Calu3 (cell line): ENCODE measurements at regions not wholly inside any gene's neighbourhood (a gene's known extent, or its start where the extent isn't known, plus 50 kb on each side); places are given as distances from the start of the nearest gene placed in this dataset.

Experiments used
- BruUV-seq: library from RNA; stranded (reverse); fragments of 400-500 nt; replicated peaks from 2 replicates; lab custom pipeline; 2021; lab: Mats Ljungman, UMichigan
- CTCF ChIA-PET: fragments of 300-600 bp; sonication (Branson Sonifier 250); formaldehyde crosslinking; loops from one replicate; lab custom pipeline; 2022; ENCODE audit warnings: antibody characterized with exemption; lab: Charles Lee
- DNase-seq: peaks from one replicate; pipeline ENCODE4 v3.0.0; 2022
- H3K27ac Mint-ChIP-seq: one replicate; pipeline ENCODE4 v1.8.0; 2022; ENCODE audit warnings: mixed read lengths; ENCODE audit not compliant: unreplicated experiment
- H3K27me3 Mint-ChIP-seq: one replicate; pipeline ENCODE4 v1.8.0; 2022; ENCODE audit warnings: mixed read lengths; ENCODE audit not compliant: unreplicated experiment
- H3K36me3 Mint-ChIP-seq: one replicate; pipeline ENCODE4 v1.8.0; 2022; ENCODE audit warnings: mild to moderate bottlenecking, moderate library complexity, mixed read lengths; ENCODE audit not compliant: insufficient read depth, unreplicated experiment
- H3K4me1 Mint-ChIP-seq: one replicate; pipeline ENCODE4 v1.8.0; 2022; ENCODE audit warnings: mild to moderate bottlenecking, low read depth, mixed read lengths; ENCODE audit not compliant: unreplicated experiment
- H3K4me3 Mint-ChIP-seq: one replicate; pipeline ENCODE4 v1.8.0; 2022; ENCODE audit warnings: mild to moderate bottlenecking, low read depth, moderate library complexity, mixed read lengths; ENCODE audit not compliant: unreplicated experiment
- H3K9me3 Mint-ChIP-seq: one replicate; pipeline ENCODE4 v1.8.0; 2022; ENCODE audit warnings: low read depth, mixed read lengths; ENCODE audit not compliant: unreplicated experiment
- CTCF ChIP-seq: fragments of 200-600 bp; IDR thresholded peaks from one replicate; pipeline ENCODE4 v1.8.0; 2022; ENCODE audit warnings: antibody characterized with exemption; ENCODE audit not compliant: unreplicated experiment
- intact Hi-C: fragments of 100-400 bp; cut with micrococcal nuclease; formaldehyde crosslinking; loops from one replicate; pipeline ENCODE4 v1.10.0; 2022; ENCODE audit not compliant: unreplicated experiment

DNA sequence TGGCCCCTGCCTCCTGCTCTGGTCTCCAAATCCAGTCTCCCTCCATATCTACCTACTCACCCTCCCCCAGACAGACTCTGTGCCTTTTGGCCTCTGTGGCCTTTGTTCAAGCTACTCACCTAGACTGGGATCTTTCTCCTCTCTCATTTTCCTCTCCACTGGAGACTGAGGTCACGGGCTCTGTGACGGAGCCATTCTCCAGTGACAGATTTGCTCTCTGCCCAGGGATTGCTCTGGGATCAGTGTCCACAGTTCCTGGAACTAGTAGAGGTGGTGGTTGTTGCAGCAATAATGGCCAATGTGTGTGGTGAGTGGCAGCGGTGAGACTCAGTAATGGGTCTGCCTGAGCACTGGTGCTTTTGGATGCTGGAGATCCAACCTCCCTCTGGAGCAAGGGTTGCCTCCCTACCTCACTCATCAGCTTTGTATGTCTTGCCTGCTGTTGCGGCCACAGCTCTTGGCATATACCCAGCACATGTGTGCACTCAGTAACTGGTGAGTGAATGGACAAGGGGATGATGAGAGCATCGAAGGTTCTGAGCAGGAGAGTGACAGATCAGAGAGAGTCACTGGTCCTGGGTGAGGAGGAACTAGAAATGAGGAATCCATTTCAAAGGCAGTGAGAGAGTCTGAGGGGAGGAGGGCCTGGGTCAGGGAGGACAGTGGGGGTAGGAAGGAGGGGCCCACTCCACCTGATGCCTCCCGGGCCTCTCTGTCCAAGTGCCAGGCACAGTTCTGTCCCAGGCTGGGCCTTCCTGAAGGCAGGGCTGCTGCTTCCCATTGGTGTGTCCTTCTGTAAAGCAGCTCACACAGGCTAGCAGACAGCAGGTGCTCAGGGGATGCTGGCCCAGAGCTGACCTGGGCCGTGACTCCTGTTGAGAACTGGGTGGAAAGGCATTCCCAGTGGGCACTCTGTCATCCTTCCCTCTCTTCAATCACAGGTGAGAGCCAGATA lies 96.5 kb upstream of the PITX1 start:
- Mint-ChIP-seq H3K4me1 (peaks cover 61% of the 10 kb centered on the region), H3K36me3 (peaks cover 10% of the 10 kb centered on the region), H3K4me3 (no peak overlapping the region), H3K27ac (no peak overlapping the region), H3K9me3 (no peaks in the 10 kb centered on the region), H3K27me3 (no peaks in the 10 kb centered on the region)
- BruUV-seq: no TSS peak
- TF ChIP-seq CTCF: no peak
- DNase-seq: no peak
- CTCF ChIA-PET: no interaction called here
- intact Hi-C loops: no loop called here

DNA sequence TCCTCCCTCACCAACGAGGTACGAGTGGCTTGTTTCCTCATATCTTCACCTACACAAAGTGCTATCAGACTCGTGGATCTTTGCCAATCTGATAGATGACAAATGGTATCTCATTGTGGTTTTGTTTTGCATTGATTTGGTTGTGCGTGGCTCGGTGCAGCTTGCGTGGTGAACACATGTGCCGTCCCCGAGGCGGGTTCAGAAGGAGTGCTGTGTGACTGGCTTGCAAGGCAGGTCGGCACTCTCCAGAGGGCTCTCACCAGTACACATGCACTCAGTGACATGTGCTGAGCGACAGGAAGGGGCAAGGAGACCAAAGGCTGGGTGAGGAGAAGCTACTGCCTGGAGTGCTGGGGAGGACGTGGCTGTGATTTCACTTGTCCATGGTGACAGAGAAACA lies 95.3 kb upstream of the PITX1 start:
- intact Hi-C loops: loop anchor here (5.0 kb wide), 2 partner anchors 58 to 97 kb away; partner anchors contain the start of gene PITX1
- Mint-ChIP-seq H3K27me3 (no peaks in the 10 kb centered on the region), H3K36me3 (peaks cover 6% of the 10 kb centered on the region), H3K4me3 (no peak overlapping the region), H3K27ac (no peak overlapping the region), H3K4me1 (peaks cover 49% of the 10 kb centered on the region), H3K9me3 (no peaks in the 10 kb centered on the region)
- TF ChIP-seq CTCF: no peak
- CTCF ChIA-PET: no interaction called here
- DNase-seq: peak; percentile 46
- BruUV-seq: no TSS peak

GRCh38 chr5:135128361-135128760 lies 94.3 kb upstream of the PITX1 start:
- no TSS peak for BruUV-seq
- CTCF ChIA-PET: no interaction called here
- H3K9me3 Mint-ChIP-seq: no peaks in the 10 kb centered on the region
- TF ChIP-seq CTCF: no peak
- intact Hi-C loops: loop anchor here (5.0 kb wide), 2 partner anchors 59 to 96 kb away; partner anchors contain the start of gene PITX1
- H3K27ac Mint-ChIP-seq: no peak overlapping the region
- H3K36me3 Mint-ChIP-seq: no peaks in the 10 kb centered on the region
- H3K27me3 Mint-ChIP-seq: no peaks in the 10 kb centered on the region
- no peak for DNase-seq
- H3K4me3 Mint-ChIP-seq: no peak overlapping the region
- peaks cover 40% of the 10 kb centered on the region for H3K4me1 Mint-ChIP-seq

GRCh38 chr5:135127439-135128240 lies 93.6 kb upstream of the PITX1 start:
- H3K27me3 Mint-ChIP-seq: no peaks in the 10 kb centered on the region
- H3K4me1 Mint-ChIP-seq: peaks cover 36% of the 10 kb centered on the region
- peak overlapping the region; percentile 22 for H3K4me3 Mint-ChIP-seq
- CTCF ChIA-PET: interaction anchor here (0.6 kb wide), 1 partner anchor 1033 kb away, joined by 10 read pairs; no protein-coding TSS in a partner anchor
- DNase-seq: peak; percentile 79
- intact Hi-C loops: loop anchor here (5.0 kb wide), 2 partner anchors 60 to 95 kb away; partner anchors contain the start of gene PITX1
- TF ChIP-seq CTCF: no peak
- no TSS peak for BruUV-seq
- no peak overlapping the region for H3K27ac Mint-ChIP-seq
- H3K36me3 Mint-ChIP-seq: no peaks in the 10 kb centered on the region
- H3K9me3 Mint-ChIP-seq: no peaks in the 10 kb centered on the region
